ENCODE measurements at regions not wholly inside any gene's neighbourhood (a gene's known extent, or its start where the extent isn't known, plus 50 kb on each side); places are given as distances from the start of the nearest gene placed in this dataset.

GRCh38 chr10:91345716-91346115 lies 64.4 kb upstream of the HECTD2 start:
- no peaks in the 10 kb centered on the region for H3K79me2 ChIP-seq (ENCODE audit: control insufficient read depth, insufficient read depth, low read length)
- no peak for TF ChIP-seq CTCF (conservative IDR thresholded peaks at IDR 0.05 in 1 of 2, IDR thresholded peaks at IDR 0.05 in 1 of 2; ENCODE audit: low read depth in 1 of 2, low read length in 2 of 2)
- TF ChIP-seq EZH2 (IDR thresholded peaks at IDR 0.05; ENCODE audit: low read length, missing control alignments), result no peak
- H3K9ac ChIP-seq (ENCODE audit: insufficient read depth, low read length), result no peak overlapping the region
- no peak overlapping the region for H3K4me2 ChIP-seq (ENCODE audit: extremely low read depth, insufficient read depth, low read length)
- H3K36me3 ChIP-seq (ENCODE audit: control insufficient read depth, insufficient read depth, low read length), result no peaks in the 10 kb centered on the region
- H3K4me1 ChIP-seq (ENCODE audit: control insufficient read depth, extremely low read depth, insufficient read depth, low read length), result peaks cover under 1% of the 10 kb centered on the region
- no peaks in the 10 kb centered on the region for H3K9me3 ChIP-seq (ENCODE audit: control insufficient read depth, insufficient read depth, low read depth, low read length)
- no peaks in the 10 kb centered on the region for H4K20me1 ChIP-seq (ENCODE audit: control insufficient read depth, extremely low read depth, insufficient read depth, low read length)
- H2AFZ ChIP-seq (ENCODE audit: low read length), result no peak overlapping the region
- H3K4me3 ChIP-seq (replicated peaks in 1 of 4; ENCODE audit: control extremely low read depth in 1 of 4, insufficient read depth in 1 of 4, low read depth in 3 of 4, low read length in 4 of 4), result no peak overlapping the region
- no peak for DNase-seq (ENCODE audit: low read depth in 2 of 2)
- H3K27me3 ChIP-seq (ENCODE audit: control insufficient read depth, insufficient read depth, low read length), result no peaks in the 10 kb centered on the region
- no peak overlapping the region for H3K27ac ChIP-seq (ENCODE audit: insufficient read depth, low read length)

GRCh38 chr10:91347529-91347928 lies 62.6 kb upstream of the HECTD2 start:
- H3K4me2 ChIP-seq (ENCODE audit: extremely low read depth, insufficient read depth, low read length), result no peak overlapping the region
- H3K27ac ChIP-seq (ENCODE audit: insufficient read depth, low read length), result no peak overlapping the region
- H2AFZ ChIP-seq (ENCODE audit: low read length), result no peak overlapping the region
- no peak overlapping the region for H3K4me3 ChIP-seq (replicated peaks in 1 of 4; ENCODE audit: control extremely low read depth in 1 of 4, insufficient read depth in 1 of 4, low read depth in 3 of 4, low read length in 4 of 4)
- H3K79me2 ChIP-seq (ENCODE audit: control insufficient read depth, insufficient read depth, low read length), result no peaks in the 10 kb centered on the region
- H3K27me3 ChIP-seq (ENCODE audit: control insufficient read depth, insufficient read depth, low read length), result no peaks in the 10 kb centered on the region
- no peak for DNase-seq (ENCODE audit: low read depth in 2 of 2)
- no peaks in the 10 kb centered on the region for H4K20me1 ChIP-seq (ENCODE audit: control insufficient read depth, extremely low read depth, insufficient read depth, low read length)
- H3K9ac ChIP-seq (ENCODE audit: insufficient read depth, low read length), result no peak overlapping the region
- TF ChIP-seq EZH2 (IDR thresholded peaks at IDR 0.05; ENCODE audit: low read length, missing control alignments), result no peak
- no peak for TF ChIP-seq CTCF (conservative IDR thresholded peaks at IDR 0.05 in 1 of 2, IDR thresholded peaks at IDR 0.05 in 1 of 2; ENCODE audit: low read depth in 1 of 2, low read length in 2 of 2)
- H3K36me3 ChIP-seq (ENCODE audit: control insufficient read depth, insufficient read depth, low read length), result no peaks in the 10 kb centered on the region
- no peaks in the 10 kb centered on the region for H3K9me3 ChIP-seq (ENCODE audit: control insufficient read depth, insufficient read depth, low read depth, low read length)
- no peaks in the 10 kb centered on the region for H3K4me1 ChIP-seq (ENCODE audit: control insufficient read depth, extremely low read depth, insufficient read depth, low read length)

- no peaks in the 10 kb centered on the region for H3K36me3 ChIP-seq (ENCODE audit: control insufficient read depth, insufficient read depth, low read length)
- H3K4me2 ChIP-seq (ENCODE audit: extremely low read depth, insufficient read depth, low read length), result no peak overlapping the region
- TF ChIP-seq CTCF (conservative IDR thresholded peaks at IDR 0.05 in 1 of 2, IDR thresholded peaks at IDR 0.05 in 1 of 2; ENCODE audit: low read depth in 1 of 2, low read length in 2 of 2) (no peak), EZH2 (IDR thresholded peaks at IDR 0.05; ENCODE audit: low read length, missing control alignments) (no peak)
- no peaks in the 10 kb centered on the region for H3K79me2 ChIP-seq (ENCODE audit: control insufficient read depth, insufficient read depth, low read length)
- no peak overlapping the region for H3K4me3 ChIP-seq (replicated peaks in 1 of 4; ENCODE audit: control extremely low read depth in 1 of 4, insufficient read depth in 1 of 4, low read depth in 3 of 4, low read length in 4 of 4)
- no peaks in the 10 kb centered on the region for H3K4me1 ChIP-seq (ENCODE audit: control insufficient read depth, extremely low read depth, insufficient read depth, low read length)
- no peak overlapping the region for H3K27ac ChIP-seq (ENCODE audit: insufficient read depth, low read length)
- H3K27me3 ChIP-seq (ENCODE audit: control insufficient read depth, insufficient read depth, low read length), result no peaks in the 10 kb centered on the region
- peak; percentile 89 to 97 for DNase-seq (ENCODE audit: low read depth in 2 of 2)
- H2AFZ ChIP-seq (ENCODE audit: low read length), result no peak overlapping the region
- H3K9ac ChIP-seq (ENCODE audit: insufficient read depth, low read length), result no peak overlapping the region
- H3K9me3 ChIP-seq (ENCODE audit: control insufficient read depth, insufficient read depth, low read depth, low read length), result no peaks in the 10 kb centered on the region
- H4K20me1 ChIP-seq (ENCODE audit: control insufficient read depth, extremely low read depth, insufficient read depth, low read length), result no peaks in the 10 kb centered on the region
Measured at GRCh38 chr10:91349381-91349780, 60.8 kb upstream of the HECTD2 start.
